ENCODE measurements at regions not wholly inside any gene's neighbourhood (a gene's known extent, or its start where the extent isn't known, plus 50 kb on each side); places are given as distances from the start of the nearest gene placed in this dataset.

- H3K27ac ChIP-seq = no peak overlapping the region
- no peaks in the 10 kb centered on the region for H3K36me3 ChIP-seq
- no peaks in the 10 kb centered on the region for H3K27me3 ChIP-seq
- no peak overlapping the region for H3K4me3 ChIP-seq
- H3K9me3 ChIP-seq = no peaks in the 10 kb centered on the region
- H3K4me1 ChIP-seq = peaks cover 0 to 19% of the 10 kb centered on the region in 2 donors
- TF ChIP-seq, protein P1, sequence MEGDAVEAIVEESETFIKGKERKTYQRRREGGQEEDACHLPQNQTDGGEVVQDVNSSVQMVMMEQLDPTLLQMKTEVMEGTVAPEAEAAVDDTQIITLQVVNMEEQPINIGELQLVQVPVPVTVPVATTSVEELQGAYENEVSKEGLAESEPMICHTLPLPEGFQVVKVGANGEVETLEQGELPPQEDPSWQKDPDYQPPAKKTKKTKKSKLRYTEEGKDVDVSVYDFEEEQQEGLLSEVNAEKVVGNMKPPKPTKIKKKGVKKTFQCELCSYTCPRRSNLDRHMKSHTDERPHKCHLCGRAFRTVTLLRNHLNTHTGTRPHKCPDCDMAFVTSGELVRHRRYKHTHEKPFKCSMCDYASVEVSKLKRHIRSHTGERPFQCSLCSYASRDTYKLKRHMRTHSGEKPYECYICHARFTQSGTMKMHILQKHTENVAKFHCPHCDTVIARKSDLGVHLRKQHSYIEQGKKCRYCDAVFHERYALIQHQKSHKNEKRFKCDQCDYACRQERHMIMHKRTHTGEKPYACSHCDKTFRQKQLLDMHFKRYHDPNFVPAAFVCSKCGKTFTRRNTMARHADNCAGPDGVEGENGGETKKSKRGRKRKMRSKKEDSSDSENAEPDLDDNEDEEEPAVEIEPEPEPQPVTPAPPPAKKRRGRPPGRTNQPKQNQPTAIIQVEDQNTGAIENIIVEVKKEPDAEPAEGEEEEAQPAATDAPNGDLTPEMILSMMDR (IDR thresholded peaks at IDR 0.05) = no peak
- DNase-seq (ENCODE audit: low spot score) = no peak
Measured at GRCh38 chr18:47485221-47485797, 233.8 kb upstream of the SKOR2 start.

- Histone ChIP-seq H3K9me3 (no peaks in the 10 kb centered on the region), H3K27me3 (no peaks in the 10 kb centered on the region), H3K36me3 (no peaks in the 10 kb centered on the region), H3K27ac (peak overlapping the region in 1 of 2 donors; percentile 4), H3K4me3 (no peak overlapping the region), H3K4me1 (peaks cover 0 to 19% of the 10 kb centered on the region in 2 donors)
- no peak for DNase-seq (ENCODE audit: low spot score)
- TF ChIP-seq, protein P1 (IDR thresholded peaks at IDR 0.05) = no peak
Measured at GRCh38 chr18:47484068-47484467, 232.6 kb upstream of the SKOR2 start.

- Histone ChIP-seq H3K9me3 (no peaks in the 10 kb centered on the region), H3K36me3 (no peaks in the 10 kb centered on the region), H3K4me1 (peaks cover 0 to 12% of the 10 kb centered on the region in 2 donors), H3K27ac (no peak overlapping the region), H3K4me3 (no peak overlapping the region), H3K27me3 (no peaks in the 10 kb centered on the region)
- TF ChIP-seq, protein P1 (IDR thresholded peaks at IDR 0.05) = no peak
- no peak for DNase-seq (ENCODE audit: low spot score)
Measured at GRCh38 chr18:47480166-47480565, 228.7 kb upstream of the SKOR2 start.

DNA sequence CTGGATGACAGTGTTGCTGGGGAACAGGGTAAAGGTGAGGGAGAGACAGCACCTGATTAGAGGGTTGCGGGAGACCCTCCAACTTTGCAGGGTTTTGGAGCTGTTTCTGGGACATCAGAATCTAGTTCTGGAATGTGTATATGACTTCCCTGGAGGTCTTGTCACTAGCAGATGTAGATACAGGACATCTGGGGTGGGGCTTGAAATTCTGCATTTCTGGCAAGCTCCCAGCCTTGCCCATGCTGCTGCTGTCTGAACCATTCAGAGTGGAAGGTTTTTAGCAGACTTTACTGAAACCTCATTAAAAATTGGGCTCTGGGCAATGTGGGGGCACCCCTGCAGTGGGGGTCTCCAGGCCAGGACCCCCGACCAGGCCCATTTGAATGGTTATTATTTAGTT lies 220.3 kb upstream of the SKOR2 start:
- DNase-seq (ENCODE audit: low spot score) = no peak
- H3K27me3 ChIP-seq = no peaks in the 10 kb centered on the region
- no peaks in the 10 kb centered on the region for H3K4me1 ChIP-seq
- H3K36me3 ChIP-seq = no peaks in the 10 kb centered on the region
- H3K4me3 ChIP-seq = no peak overlapping the region
- H3K27ac ChIP-seq = no peak overlapping the region
- no peaks in the 10 kb centered on the region for H3K9me3 ChIP-seq
- TF ChIP-seq, protein P1 (IDR thresholded peaks at IDR 0.05) = no peak

DNA sequence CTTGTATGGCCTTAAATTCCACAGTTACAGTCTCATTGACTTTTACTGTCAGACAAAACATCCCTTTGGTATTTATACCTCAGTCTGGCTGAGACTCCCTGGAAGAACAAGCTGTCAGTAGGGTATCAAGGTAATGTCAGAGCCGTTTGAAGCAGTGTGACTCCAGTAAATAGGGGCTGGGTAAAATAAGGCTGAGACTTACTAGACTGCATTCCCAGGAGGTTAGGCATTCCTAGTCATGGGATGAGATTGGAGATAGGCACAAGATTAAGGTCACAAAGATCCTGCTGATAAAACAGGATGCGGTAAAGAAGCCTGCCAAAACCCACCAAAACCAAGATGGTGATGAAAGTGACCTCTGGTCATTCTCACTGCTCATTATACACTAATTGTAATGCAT lies 219.5 kb upstream of the SKOR2 start:
- Histone ChIP-seq H3K4me1 (no peaks in the 10 kb centered on the region), H3K36me3 (no peaks in the 10 kb centered on the region)
- TF ChIP-seq, protein P1 (IDR thresholded peaks at IDR 0.05) = no peak

GRCh38 chr18:47469576-47469975 lies 218.1 kb upstream of the SKOR2 start:
- no peak overlapping the region for H3K4me3 ChIP-seq
- TF ChIP-seq, protein P1 (IDR thresholded peaks at IDR 0.05) = no peak
- H3K36me3 ChIP-seq = no peaks in the 10 kb centered on the region
- H3K9me3 ChIP-seq = no peaks in the 10 kb centered on the region
- H3K27me3 ChIP-seq = no peaks in the 10 kb centered on the region
- no peak for DNase-seq (ENCODE audit: low spot score)
- H3K4me1 ChIP-seq = no peaks in the 10 kb centered on the region
- no peak overlapping the region for H3K27ac ChIP-seq

More for the DNA sequence above, 219.5 kb upstream of the SKOR2 start:
- Histone ChIP-seq H3K9me3 (no peaks in the 10 kb centered on the region), H3K4me3 (no peak overlapping the region), H3K27me3 (no peaks in the 10 kb centered on the region), H3K27ac (no peak overlapping the region)
- DNase-seq (ENCODE audit: low spot score) = no peak

Measured in right atrium auricular region (tissue), 2 donors.